ENCODE measurements at regions not wholly inside any gene's neighbourhood (a gene's known extent, or its start where the extent isn't known, plus 50 kb on each side); places are given as distances from the start of the nearest gene placed in this dataset.
"Not testable (repeated sequence)": the region's sequence is repeated elsewhere in the genome, so short reads cannot be mapped to it uniquely, and the experiment has no call there.

- DNase-seq: not testable (repeated sequence)
Measured at GRCh38 chr4:121616449-121616848, 80.3 kb downstream of the ANXA5 start.

- no peak for DNase-seq
Measured at GRCh38 chr4:121614101-121614500, 82.7 kb downstream of the ANXA5 start.

- DNase-seq: no peak
Measured at GRCh38 chr4:121599049-121599448, 97.7 kb downstream of the ANXA5 start.

DNA sequence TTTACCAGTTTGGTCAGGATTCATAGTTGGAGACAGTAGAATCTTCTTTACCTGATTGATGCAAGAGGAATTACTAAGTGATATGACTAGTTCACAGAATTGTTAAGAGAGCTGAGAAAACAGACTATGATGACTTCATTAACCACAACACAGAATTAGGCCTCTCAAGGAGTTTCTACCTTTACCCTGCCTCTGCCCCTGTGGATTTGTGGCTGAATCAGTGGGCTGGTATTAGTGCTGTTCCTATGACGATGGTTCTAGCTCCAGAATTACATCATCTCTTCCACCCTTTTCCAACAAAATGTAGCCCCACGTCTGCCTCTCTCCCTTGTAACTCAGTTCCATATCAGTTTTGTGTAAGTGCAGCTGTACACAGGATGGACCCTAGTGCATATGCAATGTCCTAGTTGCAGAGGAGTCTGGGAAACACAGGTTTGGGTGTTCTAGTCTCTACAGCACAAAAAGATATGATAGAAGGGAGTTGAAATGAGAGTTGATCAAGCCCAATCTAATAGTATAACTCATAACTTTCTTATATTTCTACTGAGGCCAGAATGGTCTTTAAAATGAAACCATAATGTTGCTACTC, 99.3 kb downstream of the ANXA5 start:
- DNase-seq: no peak

DNA sequence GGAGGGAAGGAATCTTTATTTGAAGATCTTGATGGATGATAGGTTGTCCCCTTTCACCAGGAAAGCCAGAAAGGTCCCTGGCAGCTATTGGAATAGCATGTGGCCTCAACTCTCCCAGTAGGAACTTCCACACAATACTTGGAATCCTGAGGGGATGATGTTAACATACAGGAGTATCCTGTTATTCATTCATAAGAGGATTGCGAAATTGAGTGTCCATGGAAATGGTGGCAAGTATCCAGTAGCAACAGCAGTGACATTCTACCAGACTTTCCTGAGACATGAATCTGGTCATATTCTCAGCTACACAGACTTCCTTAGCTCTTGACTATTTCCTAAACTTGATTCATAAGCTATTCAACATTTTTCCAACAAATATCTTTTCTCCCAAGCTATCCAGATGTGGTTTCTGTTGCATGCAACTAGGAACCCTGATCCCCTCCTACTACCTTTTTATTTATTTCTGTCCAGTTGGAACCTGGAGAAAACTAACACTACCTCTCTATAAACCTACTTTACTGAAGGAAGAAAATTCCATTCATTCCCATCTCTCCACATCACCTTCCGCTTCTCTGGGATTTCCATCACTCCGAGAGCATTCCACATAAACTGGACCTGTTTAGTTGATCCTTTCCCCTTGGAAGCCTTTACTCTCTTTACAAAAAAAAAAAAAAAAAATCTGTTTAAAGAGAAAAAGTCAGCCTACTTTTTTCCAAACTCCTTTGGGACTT, 101.8 kb downstream of the ANXA5 start:
- no peak for DNase-seq

DNA sequence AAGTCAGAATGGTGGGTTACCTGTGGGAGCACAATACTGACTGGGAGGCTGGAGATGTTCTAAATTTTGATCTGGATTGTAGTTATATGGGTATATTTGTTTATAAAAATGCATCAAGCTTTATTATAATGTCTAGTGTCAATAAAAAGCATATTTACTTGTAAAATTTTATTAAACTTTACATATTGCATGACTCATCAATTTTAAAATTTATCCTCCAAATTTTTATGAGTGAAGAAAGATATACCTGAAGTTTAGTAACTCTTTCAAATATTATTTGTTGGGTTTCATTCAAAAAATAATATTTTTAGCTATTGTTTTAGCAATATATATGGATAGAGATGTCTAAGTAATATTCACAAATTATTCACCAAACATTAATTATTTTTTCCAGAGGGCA, 103.0 kb downstream of the ANXA5 start:
- no peak for DNase-seq

DNA sequence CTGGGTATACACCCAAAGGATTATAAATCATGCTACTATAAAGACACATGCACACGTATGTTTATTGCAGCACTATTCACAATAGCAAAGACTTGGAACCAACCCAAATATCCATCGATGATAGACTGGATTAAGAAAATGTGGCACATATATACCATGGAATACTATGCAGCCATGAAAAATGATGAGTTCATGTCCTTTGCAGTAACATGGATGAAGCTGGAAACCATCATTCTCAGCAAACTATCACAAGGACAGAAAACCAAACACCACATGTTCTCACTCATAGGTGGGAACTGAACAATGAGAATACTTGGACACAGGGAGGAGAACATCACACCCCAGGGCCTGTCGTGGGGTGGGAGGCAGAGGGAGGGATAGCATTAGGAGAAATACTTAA, 104.5 kb downstream of the ANXA5 start:
- DNase-seq: not testable (repeated sequence)

DNA sequence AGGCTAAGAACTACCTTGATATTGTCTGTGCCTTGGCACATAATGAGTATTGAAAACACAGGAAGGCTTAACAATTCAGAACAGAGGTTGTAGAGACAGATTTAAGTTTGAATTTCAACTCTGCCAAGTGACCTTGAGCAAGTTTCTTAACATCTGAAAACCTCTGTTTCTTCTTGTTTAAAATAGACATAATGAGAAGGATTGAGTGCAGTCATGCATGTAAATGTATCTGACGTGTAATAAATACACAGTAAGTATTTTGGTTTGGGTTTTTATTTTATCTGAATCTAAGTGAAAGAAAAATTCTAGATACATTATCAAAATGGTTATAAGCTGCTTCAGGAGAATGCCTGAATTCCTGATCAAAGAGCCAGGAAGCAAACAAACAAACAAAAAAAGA, 111.9 kb downstream of the ANXA5 start:
- no peak for DNase-seq

DNA sequence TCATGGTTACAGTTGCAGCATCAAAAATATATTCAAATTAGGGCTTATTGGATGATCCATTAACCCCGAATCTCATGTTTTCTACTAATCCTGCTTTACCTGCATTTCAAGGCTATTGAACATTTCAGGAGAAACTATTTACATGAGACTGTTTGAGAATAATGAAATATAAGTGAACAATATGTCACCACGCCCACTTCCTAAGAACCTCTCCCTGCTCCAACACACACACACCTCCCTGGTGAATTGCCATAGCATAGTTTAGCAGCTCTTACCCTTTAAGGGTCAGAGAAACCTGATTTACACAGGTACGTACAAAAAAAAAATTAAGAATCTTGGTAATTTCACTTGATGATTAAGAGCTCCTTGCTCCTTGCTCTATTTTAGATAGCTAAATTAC, 113.4 kb downstream of the ANXA5 start:
- DNase-seq: no peak

DNA sequence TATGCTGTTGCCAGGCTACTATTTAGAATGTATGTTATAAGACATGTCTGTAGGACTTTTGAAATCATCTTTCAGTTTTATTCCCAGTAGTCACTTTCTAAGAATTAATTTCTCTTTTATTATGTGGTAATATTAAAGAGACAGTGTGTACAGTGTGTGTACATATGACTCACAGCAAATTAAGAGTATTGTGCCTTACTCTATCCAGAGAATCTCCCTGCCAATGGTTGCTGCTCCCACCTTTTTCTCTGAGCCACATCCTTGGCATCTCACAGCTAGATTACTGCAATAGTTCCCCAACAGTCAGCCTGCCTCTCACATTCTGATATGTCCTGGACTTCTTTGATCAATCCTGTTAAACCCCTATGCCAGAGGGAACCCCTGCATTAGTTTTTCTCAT, 114.5 kb downstream of the ANXA5 start:
- DNase-seq: no peak

- DNase-seq: not testable (repeated sequence)
Measured at GRCh38 chr4:121575392-121575791, 121.4 kb downstream of the ANXA5 start.

DNA sequence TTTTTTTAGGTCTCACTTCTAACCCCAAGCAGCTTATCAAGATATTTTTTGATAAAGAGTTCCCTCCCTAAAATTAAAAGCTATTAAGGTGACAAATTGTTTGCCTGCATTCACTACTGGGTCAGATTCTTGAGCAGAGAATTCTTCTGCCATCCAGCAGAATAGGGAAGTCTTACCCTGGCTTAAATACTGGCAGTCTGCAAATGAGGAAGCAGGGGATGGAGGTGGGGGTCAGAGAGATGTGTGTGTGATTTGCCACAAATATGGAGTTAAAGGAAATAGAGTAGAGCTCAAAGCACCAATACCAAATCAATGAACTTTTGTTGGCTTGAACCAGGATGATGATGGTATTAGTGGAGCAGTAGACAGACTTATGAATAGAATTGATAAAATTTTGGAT, 122.2 kb downstream of the ANXA5 start:
- no peak for DNase-seq

DNA sequence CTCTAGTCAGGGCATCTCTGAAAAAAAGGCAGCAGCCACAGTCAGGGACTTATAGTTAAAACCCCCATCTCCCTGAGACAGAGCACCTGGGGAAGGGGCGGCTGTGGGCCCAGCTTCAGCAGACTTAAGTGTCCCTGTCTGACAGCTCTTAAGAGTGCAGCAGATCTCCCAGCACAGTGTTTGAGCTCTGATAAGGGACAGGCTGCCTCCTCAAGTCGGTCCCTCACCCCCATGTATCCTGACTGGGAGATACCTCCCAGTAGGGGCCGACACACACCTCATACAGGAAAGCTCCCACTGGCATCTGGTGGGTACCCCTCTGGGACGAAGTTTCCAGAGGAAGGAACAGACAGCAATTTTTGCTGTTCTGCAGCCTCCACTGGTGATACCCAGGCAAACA, 129.0 kb downstream of the ANXA5 start:
- DNase-seq: no peak

- DNase-seq: no peak
Measured at GRCh38 chr4:121564840-121565375, 131.9 kb downstream of the ANXA5 start.

DNA sequence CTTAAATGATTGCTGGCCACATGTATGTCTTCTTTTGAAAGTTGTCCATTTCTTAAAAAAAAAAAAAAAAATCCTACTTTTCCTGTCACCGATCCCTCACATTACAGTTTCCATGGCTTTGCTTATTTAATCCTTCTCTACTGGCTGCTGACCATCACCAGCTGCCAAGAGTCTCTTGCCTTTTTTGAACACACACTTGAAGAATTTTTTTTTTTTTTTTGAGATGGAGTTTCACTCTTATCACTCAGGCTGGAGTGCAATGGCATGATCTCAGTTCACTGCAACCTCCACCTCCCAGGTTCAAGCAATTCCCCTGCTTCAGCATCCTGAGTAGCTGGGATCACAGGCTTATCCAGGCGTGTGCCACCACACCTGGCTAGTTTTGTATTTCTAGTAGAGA, 134.0 kb downstream of the ANXA5 start:
- DNase-seq: no peak

GRCh38 chr4:121555315-121556107, 141.3 kb downstream of the ANXA5 start:
- DNase-seq: no peak

DNA sequence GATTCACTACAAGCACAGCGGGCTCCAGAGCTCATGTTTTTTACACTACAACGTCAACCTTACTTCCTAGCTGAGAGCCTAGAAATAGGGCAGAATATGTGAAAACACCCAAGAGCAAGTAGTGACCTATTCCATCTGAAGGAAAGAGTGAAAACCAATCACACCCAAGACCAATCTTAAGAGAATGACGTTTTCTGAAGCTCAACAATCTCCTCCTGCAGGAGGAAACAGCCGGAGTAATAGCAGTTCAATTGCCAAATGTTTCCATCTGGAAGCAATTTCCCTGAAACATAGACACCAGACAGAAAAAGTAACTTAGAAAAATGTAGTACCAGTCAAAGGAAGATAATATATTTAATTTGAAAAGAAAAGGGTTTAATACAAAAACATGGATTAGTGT, 142.4 kb downstream of the ANXA5 start:
- no peak for DNase-seq

DNA sequence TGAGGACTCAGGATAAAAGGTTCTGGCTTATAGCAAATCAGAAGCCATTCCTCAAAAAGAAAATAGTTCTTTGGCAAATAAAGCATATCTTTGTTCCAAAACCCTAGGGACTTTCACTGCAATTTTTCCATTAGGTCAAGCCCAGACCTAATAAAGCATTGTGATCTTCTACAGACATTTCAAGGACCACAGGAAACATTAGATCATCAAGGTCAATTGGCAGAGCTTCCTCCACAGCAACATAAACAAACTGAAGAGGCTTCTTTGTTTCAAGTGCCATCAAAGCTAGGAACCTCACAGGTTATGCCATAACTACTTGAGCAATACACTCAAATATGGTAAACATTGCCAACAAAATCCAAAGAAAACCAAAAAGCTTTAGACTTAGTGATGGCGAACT, 144.9 kb downstream of the ANXA5 start:
- no peak for DNase-seq

DNA sequence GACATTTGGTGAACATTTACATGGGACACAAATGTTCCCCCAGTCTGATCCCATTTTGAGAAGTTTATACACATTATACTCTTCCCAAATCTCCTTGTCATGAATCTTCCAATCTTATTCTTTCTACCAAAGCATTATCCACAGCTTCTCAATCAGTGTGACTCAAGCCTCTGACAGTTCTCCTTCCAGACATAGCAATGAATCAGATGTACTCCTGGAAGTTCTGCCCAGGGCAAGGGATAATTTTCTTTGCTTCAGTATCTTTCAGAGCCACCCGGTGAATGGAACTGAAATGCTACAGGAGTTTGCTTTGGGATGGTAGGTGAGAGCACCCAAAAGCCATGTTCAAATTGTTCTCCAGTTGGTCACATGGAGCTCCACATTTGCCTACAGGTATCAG, 145.5 kb downstream of the ANXA5 start:
- DNase-seq: no peak

DNA sequence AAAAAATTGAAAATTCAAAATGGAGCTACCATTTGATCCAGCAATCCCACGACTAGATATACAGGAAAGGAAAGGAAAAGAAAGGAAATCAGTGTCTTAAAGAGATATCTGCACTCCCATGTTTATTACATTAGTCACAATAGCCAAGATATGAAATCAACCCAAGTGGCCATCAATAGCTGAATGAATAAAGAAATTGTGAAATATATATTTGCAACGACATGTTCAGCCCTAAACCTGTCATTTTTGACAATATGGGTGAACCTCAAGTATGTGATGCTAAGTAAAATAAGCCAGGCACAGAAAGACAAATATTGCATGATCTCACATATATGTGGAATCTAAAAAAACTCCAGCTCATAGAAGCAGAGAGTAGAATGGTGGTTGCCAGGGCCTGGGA, 155.1 kb downstream of the ANXA5 start:
- no peak for DNase-seq

GRCh38 chr4:121535351-121535750, 154.5 kb upstream of the QRFPR start:
- DNase-seq: no peak

GRCh38 chr4:121534187-121534586, 153.4 kb upstream of the QRFPR start:
- no peak for DNase-seq

GRCh38 chr4:121526509-121526908, 145.7 kb upstream of the QRFPR start:
- no peak for DNase-seq

Data from CD4-positive, alpha-beta T cell treated with Interleukin-17A for 4 hours (primary cell).